Body of pancreas (tissue), 4 donors: ENCODE measurements at regions not wholly inside any gene's neighbourhood (a gene's known extent, or its start where the extent isn't known, plus 50 kb on each side); places are given as distances from the start of the nearest gene placed in this dataset.

Source experiments
- CTCF ChIP-seq, 7 experiments: fragments of 450-650 bp in 4 of 7; fragments of 200-600 bp in 3 of 7; sonication (generic) in 3 of 7; IDR thresholded peaks; one replicate each; pipeline ENCODE4 v1.5.1; 2016 to 2019; ENCODE audit warnings: antibody characterized with exemption in 7 of 7
- POLR2A ChIP-seq, 3 donors: fragments of 450-650 bp; IDR thresholded peaks; one replicate each; pipeline ENCODE4 v1.6.1; 2016; ENCODE audit warnings: antibody characterized with exemption in 3 of 3, mild to moderate bottlenecking in 2 of 3

GRCh38 chr4:62159876-62160275 is 959.8 kb downstream of the ADGRL3 start:
- TF ChIP-seq POLR2A (IDR thresholded peaks at IDR 0.05) (no peak), CTCF (IDR thresholded peaks at IDR 0.05) (no peak)
